ENCODE measurements at regions not wholly inside any gene's neighbourhood (a gene's known extent, or its start where the extent isn't known, plus 50 kb on each side); places are given as distances from the start of the nearest gene placed in this dataset.

DNA sequence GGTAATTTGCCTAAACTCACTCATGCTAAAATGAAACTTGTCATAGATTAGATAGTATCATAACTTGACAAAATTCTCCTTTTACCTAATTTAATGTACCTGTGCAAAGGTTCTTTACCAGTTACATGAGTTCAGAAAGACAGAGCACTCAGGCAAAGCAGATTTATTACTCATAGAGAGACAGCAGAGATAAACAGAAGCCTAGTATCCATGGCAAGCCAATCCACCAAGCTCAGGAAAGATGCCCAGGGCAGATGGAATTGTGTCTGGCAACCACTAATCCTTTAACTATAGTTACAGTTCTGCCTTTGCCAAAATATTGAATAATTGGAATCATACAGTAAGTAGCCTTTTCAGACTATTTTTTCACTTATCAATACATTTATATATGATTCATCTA, 826.2 kb downstream of the TECRL start:
- TF ChIP-seq POLR2A (IDR thresholded peaks at IDR 0.05; ENCODE audit: low read depth, low read length) (no peak), TAF1 (IDR thresholded peaks at IDR 0.05; ENCODE audit: borderline replicate concordance, low read depth, low read length) (no peak)
